T-helper 17 cell (primary cell): ENCODE measurements at regions not wholly inside any gene's neighbourhood (a gene's known extent, or its start where the extent isn't known, plus 50 kb on each side); places are given as distances from the start of the nearest gene placed in this dataset.
"Not testable (repeated sequence)": the region's sequence is repeated elsewhere in the genome, so short reads cannot be mapped to it uniquely, and the experiment has no call there.

ENCODE experiments used
- ATAC-seq: fragments of 150-1000 bp; cut with Tn5 transposase; 2 replicates; pipeline ENCODE4 v1.10.0; 2021; ENCODE audit warnings: mild to moderate bottlenecking, moderate library complexity
- DNase-seq, 3 donors: peaks; one replicate each; pipeline versions ENCODE4 v3.0.0 to v3.0.0-alpha.2; 2020 to 2021
- H3K9me3 ChIP-seq: one replicate; pipeline ENCODE4 v1.7.0; 2013; ENCODE audit warnings: low read length, mild to moderate bottlenecking; ENCODE audit not compliant: control insufficient read depth, poor library complexity, severe bottlenecking
- H3K27ac Mint-ChIP-seq: one replicate; pipeline ENCODE4 v1.8.0; 2022; ENCODE audit warnings: mild to moderate bottlenecking, moderate library complexity, mixed read lengths
- H3K27me3 Mint-ChIP-seq: one replicate; pipeline ENCODE4 v1.8.0; 2022; ENCODE audit warnings: mixed read lengths
- H3K36me3 Mint-ChIP-seq: one replicate; pipeline ENCODE4 v1.8.0; 2022; ENCODE audit warnings: low read depth, mixed read lengths
- H3K4me1 Mint-ChIP-seq: one replicate; pipeline ENCODE4 v1.8.0; 2022; ENCODE audit warnings: mild to moderate bottlenecking, mixed read lengths
- H3K4me3 Mint-ChIP-seq: one replicate; pipeline ENCODE4 v1.8.0; 2022; ENCODE audit warnings: mild to moderate bottlenecking, moderate library complexity, mixed read lengths

- DNase-seq = no peak
- no peaks in the 10 kb centered on the region for H3K9me3 ChIP-seq
- Mint-ChIP-seq H3K27ac (no peak overlapping the region), H3K36me3 (no peaks in the 10 kb centered on the region), H3K4me1 (no peaks in the 10 kb centered on the region), H3K4me3 (no peak overlapping the region), H3K27me3 (peaks cover 25% of the 10 kb centered on the region)
- ATAC-seq = no peak
Measured at GRCh38 chr7:131717181-131717580, 160.8 kb upstream of the PODXL start.

- no peak for DNase-seq
- H3K9me3 ChIP-seq = no peaks in the 10 kb centered on the region
- Mint-ChIP-seq H3K27me3 (no peaks in the 10 kb centered on the region), H3K4me3 (no peak overlapping the region), H3K36me3 (no peaks in the 10 kb centered on the region), H3K4me1 (no peaks in the 10 kb centered on the region), H3K27ac (no peak overlapping the region)
- ATAC-seq = no peak
Measured at GRCh38 chr7:131699323-131699722, 142.9 kb upstream of the PODXL start.

- peaks cover 3% of the 10 kb centered on the region for H3K36me3 Mint-ChIP-seq
- no peak for DNase-seq
- ATAC-seq = no peak
Measured at GRCh38 chr7:131692131-131692960, 135.9 kb upstream of the PODXL start.

GRCh38 chr7:131691454-131692130, 135.2 kb upstream of the PODXL start:
- no peaks in the 10 kb centered on the region for H3K9me3 ChIP-seq
- peaks cover 3% of the 10 kb centered on the region for H3K36me3 Mint-ChIP-seq
- peaks cover 61% of the 10 kb centered on the region for H3K27me3 Mint-ChIP-seq
- DNase-seq (no peak), ATAC-seq (no peak)
- peak overlapping the region; percentile 66 for H3K27ac Mint-ChIP-seq
- H3K4me3 Mint-ChIP-seq = no peak overlapping the region
- H3K4me1 Mint-ChIP-seq = peaks cover 14% of the 10 kb centered on the region

More at GRCh38 chr7:131692131-131692960, 135.9 kb upstream of the PODXL start:
- no peaks in the 10 kb centered on the region for H3K9me3 ChIP-seq
- peaks cover 14% of the 10 kb centered on the region for H3K4me1 Mint-ChIP-seq
- peaks cover 53% of the 10 kb centered on the region for H3K27me3 Mint-ChIP-seq
- H3K27ac Mint-ChIP-seq = peak overlapping the region; percentile 66
- H3K4me3 Mint-ChIP-seq = no peak overlapping the region

GRCh38 chr7:131690441-131690840, 134.0 kb upstream of the PODXL start:
- H3K27me3 Mint-ChIP-seq = peaks cover 69% of the 10 kb centered on the region
- H3K9me3 ChIP-seq = no peaks in the 10 kb centered on the region
- DNase-seq (no peak), ATAC-seq (no peak)
- H3K4me1 Mint-ChIP-seq = peaks cover 14% of the 10 kb centered on the region
- peaks cover 3% of the 10 kb centered on the region for H3K36me3 Mint-ChIP-seq
- no peak overlapping the region for H3K27ac Mint-ChIP-seq
- no peak overlapping the region for H3K4me3 Mint-ChIP-seq

GRCh38 chr7:131689662-131690234, 133.3 kb upstream of the PODXL start:
- H3K4me3 Mint-ChIP-seq = no peak overlapping the region
- H3K27me3 Mint-ChIP-seq = peaks cover 76% of the 10 kb centered on the region
- H3K36me3 Mint-ChIP-seq = peaks cover 3% of the 10 kb centered on the region
- DNase-seq = no peak
- no peak for ATAC-seq
- no peaks in the 10 kb centered on the region for H3K9me3 ChIP-seq
- peaks cover 14% of the 10 kb centered on the region for H3K4me1 Mint-ChIP-seq
- no peak overlapping the region for H3K27ac Mint-ChIP-seq

- Mint-ChIP-seq H3K36me3 (peaks cover 3% of the 10 kb centered on the region), H3K4me3 (peak overlapping the region; percentile 56), H3K27me3 (peaks cover 76% of the 10 kb centered on the region), H3K4me1 (peaks cover 14% of the 10 kb centered on the region), H3K27ac (no peak overlapping the region)
- H3K9me3 ChIP-seq = no peaks in the 10 kb centered on the region
- DNase-seq (peak; percentile 20 to 44 (median 28)), ATAC-seq (peak; percentile 82)
Measured at GRCh38 chr7:131688738-131689661, 132.6 kb upstream of the PODXL start.

- Mint-ChIP-seq H3K4me1 (peaks cover 13% of the 10 kb centered on the region), H3K36me3 (peaks cover 3% of the 10 kb centered on the region), H3K27ac (no peak overlapping the region)
Measured at GRCh38 chr7:131687296-131687695, 130.9 kb upstream of the PODXL start.

GRCh38 chr7:131686833-131687232, 130.4 kb upstream of the PODXL start:
- peaks cover 3% of the 10 kb centered on the region for H3K36me3 Mint-ChIP-seq
- DNase-seq = no peak
- H3K4me3 Mint-ChIP-seq = no peak overlapping the region
- H3K27ac Mint-ChIP-seq = no peak overlapping the region
- ATAC-seq = no peak
- peaks cover 8% of the 10 kb centered on the region for H3K4me1 Mint-ChIP-seq
- peaks cover 66% of the 10 kb centered on the region for H3K27me3 Mint-ChIP-seq
- no peaks in the 10 kb centered on the region for H3K9me3 ChIP-seq

More at GRCh38 chr7:131687296-131687695, 130.9 kb upstream of the PODXL start:
- DNase-seq (no peak), ATAC-seq (no peak)
- Mint-ChIP-seq H3K27me3 (peaks cover 66% of the 10 kb centered on the region), H3K4me3 (no peak overlapping the region)
- no peaks in the 10 kb centered on the region for H3K9me3 ChIP-seq

- ATAC-seq (no peak), DNase-seq (no peak)
- H3K36me3 Mint-ChIP-seq = no peaks in the 10 kb centered on the region
- no peak overlapping the region for H3K27ac Mint-ChIP-seq
- H3K27me3 Mint-ChIP-seq = peaks cover 54% of the 10 kb centered on the region
- H3K4me1 Mint-ChIP-seq = no peaks in the 10 kb centered on the region
- H3K9me3 ChIP-seq = no peaks in the 10 kb centered on the region
- no peak overlapping the region for H3K4me3 Mint-ChIP-seq
Measured at GRCh38 chr7:131683536-131684125, 127.2 kb upstream of the PODXL start.

- no peak for ATAC-seq
- H3K27me3 Mint-ChIP-seq = peaks cover 50% of the 10 kb centered on the region
- H3K4me3 Mint-ChIP-seq = no peak overlapping the region
- no peak overlapping the region for H3K27ac Mint-ChIP-seq
- H3K9me3 ChIP-seq = no peaks in the 10 kb centered on the region
- no peak for DNase-seq
- peaks cover 2% of the 10 kb centered on the region for H3K4me1 Mint-ChIP-seq
- no peaks in the 10 kb centered on the region for H3K36me3 Mint-ChIP-seq
Measured at GRCh38 chr7:131681961-131682360, 125.5 kb upstream of the PODXL start.

GRCh38 chr7:131679071-131679470, 122.6 kb upstream of the PODXL start:
- not testable (repeated sequence) for ATAC-seq, H3K4me3 Mint-ChIP-seq, H3K27ac Mint-ChIP-seq, H3K36me3 Mint-ChIP-seq, H3K4me1 Mint-ChIP-seq, H3K9me3 ChIP-seq, DNase-seq
- H3K27me3 Mint-ChIP-seq = peaks cover 45% of the 10 kb centered on the region
